Aorta (tissue), 5 donors: ENCODE measurements at regions not wholly inside any gene's neighbourhood (a gene's known extent, or its start where the extent isn't known, plus 50 kb on each side); places are given as distances from the start of the nearest gene placed in this dataset.
"Not testable (repeated sequence)": the region's sequence is repeated elsewhere in the genome, so short reads cannot be mapped to it uniquely, and the experiment has no call there.

Source experiments
- ATAC-seq: fragments of 200-7000 bp; cut with Tn5 transposase; one replicate; pipeline ENCODE4 v1.9.1; 2022; ENCODE audit warnings: moderate library complexity; ENCODE audit not compliant: low FRiP score
- DNase-seq, 2 donors: peaks; one replicate each; pipeline ENCODE4 v3.0.0-alpha.2; 2020
- H3K27ac ChIP-seq, 2 donors: one replicate each; pipeline ENCODE4 v1.5.1; 2013; ENCODE audit warnings: low read length in 2 of 2, mild to moderate bottlenecking in 2 of 2, moderate library complexity in 2 of 2, control low read depth in 1 of 2, inconsistent platforms in 1 of 2, low read depth in 1 of 2
- H3K27me3 ChIP-seq, 2 donors: one replicate each; pipeline ENCODE4 v1.6.1; 2013; ENCODE audit warnings: control low read depth in 1 of 2, low read length in 1 of 2, mild to moderate bottlenecking in 1 of 2, moderate library complexity in 1 of 2; ENCODE audit not compliant: insufficient read depth in 2 of 2, control insufficient read depth in 1 of 2
- H3K36me3 ChIP-seq, 2 donors: one replicate each; pipeline ENCODE4 v1.6.1; 2013; ENCODE audit warnings: control low read depth in 1 of 2, low read length in 1 of 2, mild to moderate bottlenecking in 1 of 2; ENCODE audit not compliant: insufficient read depth in 2 of 2, control insufficient read depth in 1 of 2
- H3K4me1 ChIP-seq, 2 donors: one replicate each; pipeline ENCODE4 v1.6.1; 2013; ENCODE audit warnings: low read length in 2 of 2, control low read depth in 1 of 2, mild to moderate bottlenecking in 1 of 2, moderate library complexity in 1 of 2; ENCODE audit not compliant: insufficient read depth in 2 of 2, control insufficient read depth in 1 of 2
- H3K4me3 ChIP-seq, 2 donors: one replicate each; pipeline ENCODE4 v1.5.1; 2013; ENCODE audit warnings: low read length in 2 of 2, control low read depth in 1 of 2, mild to moderate bottlenecking in 1 of 2
- H3K9me3 ChIP-seq: one replicate; pipeline ENCODE4 v1.6.1; 2013; ENCODE audit warnings: mild to moderate bottlenecking, low read length; ENCODE audit not compliant: control insufficient read depth
- WGBS, 2 donors: extraction: QIAGEN DNeasy Blood & Tissue Kit; methylation state at CpG; one replicate each; pipeline ENCODE4 v1.1.7; 2013; 5-methylcytosine and 5-hydroxymethylcytosine counted together
- intact Hi-C, 2 donors: fragments of 100-400 bp; cut with DNase I; formaldehyde crosslinking; loops; one replicate each; pipeline versions ENCODE4 v1.14.2 to v1.15.0; 2022
- donor health status: healthy with polysubstance abuse.
- donor health status: Bipolar disorder and iron deficiency.
- donor health status: DM: no; HTN: no; CAD: no.
- donor health status: DM: no; HTN: no; CAD: no.
- donor health status: DM: yes; HTN: yes; CAD: no.

GRCh38 chr12:87405918-87406317 lies 623.3 kb downstream of the C12orf50 start:
- no peaks in the 10 kb centered on the region for H3K4me1 ChIP-seq
- no peaks in the 10 kb centered on the region for H3K9me3 ChIP-seq
- H3K4me3 ChIP-seq = no peak overlapping the region
- no peaks in the 10 kb centered on the region for H3K36me3 ChIP-seq
- intact Hi-C loops = no loop called here
- DNase-seq (no peak), ATAC-seq (no peak)
- no peaks in the 10 kb centered on the region for H3K27me3 ChIP-seq
- no peak overlapping the region for H3K27ac ChIP-seq

DNA sequence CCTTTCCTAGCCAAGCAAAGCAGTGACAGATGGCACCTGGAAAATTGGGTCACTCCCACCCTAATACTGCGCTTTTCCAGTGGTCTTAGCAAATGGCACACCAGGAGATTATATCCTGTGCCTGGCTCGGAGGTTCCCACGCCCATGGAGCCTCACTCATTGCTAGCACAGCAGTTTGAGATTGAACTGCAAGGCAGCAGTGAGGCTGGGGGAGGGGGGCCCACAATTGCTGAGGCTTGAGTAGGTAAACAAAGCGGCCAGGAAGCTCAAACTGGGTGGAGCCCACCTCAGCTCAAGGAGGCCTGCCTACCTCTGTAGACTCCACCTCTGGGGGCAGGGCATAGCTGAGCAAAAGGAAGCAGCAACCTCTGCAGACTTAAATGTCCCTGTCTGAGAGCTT lies 635.0 kb downstream of the C12orf50 start:
- intact Hi-C loops, H3K27me3 ChIP-seq, ATAC-seq, H3K9me3 ChIP-seq, H3K27ac ChIP-seq, H3K4me1 ChIP-seq, H3K4me3 ChIP-seq, H3K36me3 ChIP-seq: not testable (repeated sequence)
- peak; percentile 36 to 64 for DNase-seq
- 94 to 95% methylated on average over 4 of the region's 4 CpGs for WGBS, 2 donors

DNA sequence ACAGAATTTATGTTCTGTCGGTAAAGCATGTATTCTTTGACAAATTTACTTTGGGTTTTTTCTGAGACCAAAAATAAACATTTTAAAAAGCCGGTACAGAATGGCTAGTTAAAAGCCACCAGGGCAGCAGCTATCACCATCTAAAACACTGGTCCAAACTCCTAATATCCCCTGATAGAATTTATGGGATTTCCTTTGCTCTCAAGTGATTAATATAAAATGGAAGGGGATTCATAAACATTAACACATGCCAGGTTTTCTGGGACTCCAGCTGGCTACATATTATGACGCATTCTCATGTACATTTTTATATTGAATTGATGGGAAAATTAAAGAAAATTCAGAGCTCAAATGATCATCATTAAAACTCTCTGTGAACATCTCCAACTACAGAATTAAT lies 640.8 kb downstream of the C12orf50 start:
- Histone ChIP-seq H3K27ac (no peak overlapping the region), H3K27me3 (no peaks in the 10 kb centered on the region), H3K4me3 (no peak overlapping the region), H3K36me3 (no peaks in the 10 kb centered on the region), H3K9me3 (no peaks in the 10 kb centered on the region), H3K4me1 (no peaks in the 10 kb centered on the region)
- no peak for ATAC-seq
- 34 to 46% methylated on average over 3 of the region's 3 CpGs for WGBS, 2 donors
- intact Hi-C loops = no loop called here
- no peak for DNase-seq

GRCh38 chr12:87385322-87385721 lies 643.9 kb downstream of the C12orf50 start:
- Histone ChIP-seq H3K9me3 (no peaks in the 10 kb centered on the region), H3K4me1 (no peaks in the 10 kb centered on the region), H3K27ac (no peak overlapping the region), H3K36me3 (no peaks in the 10 kb centered on the region), H3K4me3 (no peak overlapping the region), H3K27me3 (no peaks in the 10 kb centered on the region)
- ATAC-seq (no peak), DNase-seq (no peak)
- intact Hi-C loops = no loop called here

GRCh38 chr12:87384226-87384625 lies 645.0 kb downstream of the C12orf50 start:
- Histone ChIP-seq H3K4me1 (no peaks in the 10 kb centered on the region), H3K27ac (no peak overlapping the region), H3K9me3 (no peaks in the 10 kb centered on the region), H3K27me3 (no peaks in the 10 kb centered on the region), H3K36me3 (no peaks in the 10 kb centered on the region), H3K4me3 (no peak overlapping the region)
- WGBS, 2 donors = 92 to 94% methylated on average over 3 of the region's 3 CpGs
- intact Hi-C loops = no loop called here
- ATAC-seq (no peak), DNase-seq (no peak)

DNA sequence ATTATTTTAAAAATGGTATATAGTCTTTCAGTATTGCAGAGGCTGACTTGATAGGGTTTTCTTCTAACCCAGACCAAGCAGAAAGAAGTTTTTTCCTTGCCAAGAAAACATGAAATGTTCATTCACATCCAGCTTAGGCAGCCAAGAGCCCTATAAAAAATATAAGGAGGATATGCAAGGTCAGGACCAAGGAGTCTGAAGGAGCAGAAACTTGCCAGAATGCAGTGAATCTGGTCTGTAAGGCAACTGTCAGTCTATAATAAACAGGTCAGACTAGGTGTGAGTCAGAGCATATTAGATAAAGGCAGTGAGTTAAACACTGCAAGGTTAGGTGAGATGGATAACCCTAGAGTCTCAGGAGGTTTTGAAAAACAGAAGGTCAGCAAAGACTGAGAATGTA lies 645.5 kb downstream of the C12orf50 start:
- no peak overlapping the region for H3K27ac ChIP-seq
- no peaks in the 10 kb centered on the region for H3K36me3 ChIP-seq
- intact Hi-C loops = no loop called here
- H3K9me3 ChIP-seq = no peaks in the 10 kb centered on the region
- DNase-seq (no peak), ATAC-seq (no peak)
- H3K27me3 ChIP-seq = no peaks in the 10 kb centered on the region
- no peak overlapping the region for H3K4me3 ChIP-seq
- no peaks in the 10 kb centered on the region for H3K4me1 ChIP-seq

DNA sequence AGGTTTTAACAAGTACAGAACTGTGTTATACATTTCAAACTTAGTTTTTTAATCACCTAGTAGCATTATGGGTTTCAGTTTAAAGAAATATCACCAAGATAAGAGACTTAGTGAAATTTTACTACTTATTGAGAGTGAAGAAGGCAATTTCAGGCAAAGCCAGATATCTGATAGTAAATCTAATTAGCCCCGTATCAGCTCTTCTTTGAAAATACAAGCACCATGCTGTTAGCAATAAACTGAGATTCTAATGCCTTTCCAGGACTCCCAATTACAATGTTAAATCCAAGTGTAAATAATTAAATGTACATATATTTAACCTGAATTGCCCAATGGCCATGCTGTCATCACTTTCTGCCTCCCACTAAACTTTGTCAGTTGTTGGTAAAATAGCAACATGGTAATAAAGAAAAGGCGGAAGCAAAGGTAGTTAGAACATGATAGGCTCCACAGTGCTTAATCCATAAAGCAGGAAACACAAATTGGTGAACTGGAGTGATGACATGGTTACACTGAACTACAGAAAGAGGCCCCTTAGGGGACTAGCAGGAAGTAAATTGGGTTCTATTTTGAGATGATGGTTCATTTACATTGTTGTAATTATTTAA lies 646.1 kb downstream of the C12orf50 start:
- 77 to 94% methylated on average over 2 of the region's 2 CpGs for WGBS, 2 donors
- Histone ChIP-seq H3K27ac (no peak overlapping the region), H3K9me3 (no peaks in the 10 kb centered on the region), H3K4me3 (no peak overlapping the region), H3K36me3 (no peaks in the 10 kb centered on the region), H3K4me1 (no peaks in the 10 kb centered on the region), H3K27me3 (no peaks in the 10 kb centered on the region)
- intact Hi-C loops = no loop called here
- DNase-seq (no peak), ATAC-seq (no peak)

- 94 to 97% methylated on average over 2 of the region's 2 CpGs for WGBS, 2 donors
- DNase-seq (no peak), ATAC-seq (no peak)
- Histone ChIP-seq H3K27me3 (no peaks in the 10 kb centered on the region), H3K4me3 (no peak overlapping the region), H3K9me3 (no peaks in the 10 kb centered on the region), H3K36me3 (no peaks in the 10 kb centered on the region), H3K4me1 (no peaks in the 10 kb centered on the region), H3K27ac (no peak overlapping the region)
- intact Hi-C loops = no loop called here
Measured at GRCh38 chr12:87382436-87382835, 646.8 kb downstream of the C12orf50 start.

- 71 to 79% methylated on average over 1 of the region's 1 CpG for WGBS, 2 donors
- H3K27ac ChIP-seq = no peak overlapping the region
- H3K27me3 ChIP-seq = no peaks in the 10 kb centered on the region
- no peak overlapping the region for H3K4me3 ChIP-seq
- ATAC-seq (no peak), DNase-seq (no peak)
- intact Hi-C loops = no loop called here
- H3K9me3 ChIP-seq = no peaks in the 10 kb centered on the region
- H3K36me3 ChIP-seq = no peaks in the 10 kb centered on the region
- H3K4me1 ChIP-seq = no peaks in the 10 kb centered on the region
Measured at GRCh38 chr12:87381742-87382141, 647.5 kb downstream of the C12orf50 start.
